Activated naive CD4-positive, alpha-beta T cell treated with anti-CD3 and anti-CD28 coated beads for 36 hours (primary cell): ENCODE measurements at regions not wholly inside any gene's neighbourhood (a gene's known extent, or its start where the extent isn't known, plus 50 kb on each side); places are given as distances from the start of the nearest gene placed in this dataset.
"Not testable (repeated sequence)": the region's sequence is repeated elsewhere in the genome, so short reads cannot be mapped to it uniquely, and the experiment has no call there.

Source experiments
- CTCF ChIA-PET: fragments of 350-600 bp; sonication (Branson Sonifier 250); formaldehyde crosslinking; loops from one replicate; lab custom pipeline; 2021; ENCODE audit warnings: antibody characterized with exemption; lab: Charles Lee
- DNase-seq: peaks from one replicate; pipeline ENCODE4 v3.0.0-alpha.2; 2020
- H3K27ac Mint-ChIP-seq: one replicate; pipeline ENCODE4 v1.8.0; 2021; ENCODE audit warnings: mild to moderate bottlenecking, mixed read lengths
- H3K27me3 Mint-ChIP-seq: one replicate; pipeline ENCODE4 v1.8.0; 2021; ENCODE audit warnings: low read depth, mixed read lengths
- H3K36me3 Mint-ChIP-seq: one replicate; pipeline ENCODE4 v1.8.0; 2021; ENCODE audit warnings: low read depth, mixed read lengths
- H3K4me1 Mint-ChIP-seq: one replicate; pipeline ENCODE4 v1.8.0; 2021; ENCODE audit warnings: low read depth, mixed read lengths
- H3K4me3 Mint-ChIP-seq: one replicate; pipeline ENCODE4 v1.8.0; 2021; ENCODE audit warnings: mild to moderate bottlenecking, moderate library complexity, mixed read lengths
- H3K9me3 Mint-ChIP-seq: one replicate; pipeline ENCODE4 v1.8.0; 2021; ENCODE audit warnings: mixed read lengths
- intact Hi-C: fragments of 100-400 bp; cut with micrococcal nuclease; formaldehyde crosslinking; loops from one replicate; pipeline ENCODE4 v1.15.1; 2023

- DNase-seq: no peak
- no peaks in the 10 kb centered on the region for H3K4me1 Mint-ChIP-seq
- peaks cover 11% of the 10 kb centered on the region for H3K9me3 Mint-ChIP-seq
- no peak overlapping the region for H3K4me3 Mint-ChIP-seq
- no peaks in the 10 kb centered on the region for H3K36me3 Mint-ChIP-seq
- intact Hi-C loops: no loop called here
- no peak overlapping the region for H3K27ac Mint-ChIP-seq
- CTCF ChIA-PET: no interaction called here
- no peaks in the 10 kb centered on the region for H3K27me3 Mint-ChIP-seq
Measured at GRCh38 chr5:20323323-20323722, 335.3 kb upstream of the CDH18 start.

GRCh38 chr5:20307391-20307790 lies 319.4 kb upstream of the CDH18 start:
- CTCF ChIA-PET: no interaction called here
- no peaks in the 10 kb centered on the region for H3K27me3 Mint-ChIP-seq
- H3K9me3 Mint-ChIP-seq: peaks cover 12% of the 10 kb centered on the region
- intact Hi-C loops: no loop called here
- no peak for DNase-seq
- no peaks in the 10 kb centered on the region for H3K4me1 Mint-ChIP-seq
- no peaks in the 10 kb centered on the region for H3K36me3 Mint-ChIP-seq
- no peak overlapping the region for H3K4me3 Mint-ChIP-seq
- H3K27ac Mint-ChIP-seq: no peak overlapping the region

- H3K4me3 Mint-ChIP-seq: no peak overlapping the region
- no peak overlapping the region for H3K27ac Mint-ChIP-seq
- no peaks in the 10 kb centered on the region for H3K4me1 Mint-ChIP-seq
- no peaks in the 10 kb centered on the region for H3K27me3 Mint-ChIP-seq
- CTCF ChIA-PET: no interaction called here
- peaks cover 6% of the 10 kb centered on the region for H3K9me3 Mint-ChIP-seq
- intact Hi-C loops: no loop called here
- DNase-seq: no peak
- no peaks in the 10 kb centered on the region for H3K36me3 Mint-ChIP-seq
Measured at GRCh38 chr5:20305463-20305862, 317.5 kb upstream of the CDH18 start.

GRCh38 chr5:20304570-20304969 lies 316.6 kb upstream of the CDH18 start:
- CTCF ChIA-PET, H3K27me3 Mint-ChIP-seq, H3K36me3 Mint-ChIP-seq, H3K27ac Mint-ChIP-seq, DNase-seq, intact Hi-C loops, H3K4me3 Mint-ChIP-seq, H3K9me3 Mint-ChIP-seq, H3K4me1 Mint-ChIP-seq: not testable (repeated sequence)

- no peak overlapping the region for H3K27ac Mint-ChIP-seq
- H3K4me1 Mint-ChIP-seq: no peaks in the 10 kb centered on the region
Measured at GRCh38 chr5:20300110-20300509, 312.1 kb upstream of the CDH18 start.

GRCh38 chr5:20294696-20295095 lies 306.7 kb upstream of the CDH18 start:
- no peak for DNase-seq
- CTCF ChIA-PET: no interaction called here
- no peaks in the 10 kb centered on the region for H3K36me3 Mint-ChIP-seq
- peaks cover 7% of the 10 kb centered on the region for H3K9me3 Mint-ChIP-seq
- intact Hi-C loops: no loop called here
- no peak overlapping the region for H3K4me3 Mint-ChIP-seq
- H3K4me1 Mint-ChIP-seq: no peaks in the 10 kb centered on the region
- H3K27me3 Mint-ChIP-seq: no peaks in the 10 kb centered on the region
- H3K27ac Mint-ChIP-seq: no peak overlapping the region

More at GRCh38 chr5:20300110-20300509, 312.1 kb upstream of the CDH18 start:
- no peaks in the 10 kb centered on the region for H3K36me3 Mint-ChIP-seq
- intact Hi-C loops: no loop called here
- CTCF ChIA-PET: interaction anchor here (0.6 kb wide), 1 partner anchor 849 kb away, joined by 3 read pairs; no protein-coding TSS in a partner anchor
- no peak for DNase-seq
- no peaks in the 10 kb centered on the region for H3K27me3 Mint-ChIP-seq
- peaks cover 9% of the 10 kb centered on the region for H3K9me3 Mint-ChIP-seq
- H3K4me3 Mint-ChIP-seq: no peak overlapping the region

- no peak for DNase-seq
- H3K36me3 Mint-ChIP-seq: no peaks in the 10 kb centered on the region
- CTCF ChIA-PET: no interaction called here
- no peaks in the 10 kb centered on the region for H3K4me1 Mint-ChIP-seq
- no peak overlapping the region for H3K27ac Mint-ChIP-seq
- no peaks in the 10 kb centered on the region for H3K9me3 Mint-ChIP-seq
- H3K27me3 Mint-ChIP-seq: no peaks in the 10 kb centered on the region
- intact Hi-C loops: no loop called here
- no peak overlapping the region for H3K4me3 Mint-ChIP-seq
Measured at GRCh38 chr5:20291766-20292165, 303.8 kb upstream of the CDH18 start.

GRCh38 chr5:20287640-20288039 lies 299.6 kb upstream of the CDH18 start:
- no peak for DNase-seq
- no peaks in the 10 kb centered on the region for H3K36me3 Mint-ChIP-seq
- no peak overlapping the region for H3K27ac Mint-ChIP-seq
- intact Hi-C loops: no loop called here
- H3K4me1 Mint-ChIP-seq: no peaks in the 10 kb centered on the region
- H3K9me3 Mint-ChIP-seq: peaks cover 5% of the 10 kb centered on the region
- H3K27me3 Mint-ChIP-seq: no peaks in the 10 kb centered on the region
- H3K4me3 Mint-ChIP-seq: no peak overlapping the region
- CTCF ChIA-PET: no interaction called here

- no peak overlapping the region for H3K27ac Mint-ChIP-seq
- H3K9me3 Mint-ChIP-seq: peaks cover 5% of the 10 kb centered on the region
- H3K27me3 Mint-ChIP-seq: no peaks in the 10 kb centered on the region
- DNase-seq: no peak
- CTCF ChIA-PET: no interaction called here
- H3K36me3 Mint-ChIP-seq: no peaks in the 10 kb centered on the region
- H3K4me1 Mint-ChIP-seq: no peaks in the 10 kb centered on the region
- H3K4me3 Mint-ChIP-seq: no peak overlapping the region
- intact Hi-C loops: no loop called here
Measured at GRCh38 chr5:20286512-20286911, 298.5 kb upstream of the CDH18 start.

GRCh38 chr5:20276959-20277263 lies 288.9 kb upstream of the CDH18 start:
- no peak overlapping the region for H3K4me3 Mint-ChIP-seq
- H3K27ac Mint-ChIP-seq: no peak overlapping the region
- H3K4me1 Mint-ChIP-seq: no peaks in the 10 kb centered on the region
- H3K36me3 Mint-ChIP-seq: no peaks in the 10 kb centered on the region
- intact Hi-C loops: no loop called here
- peaks cover 13% of the 10 kb centered on the region for H3K9me3 Mint-ChIP-seq
- no peaks in the 10 kb centered on the region for H3K27me3 Mint-ChIP-seq
- DNase-seq: no peak
- CTCF ChIA-PET: no interaction called here

GRCh38 chr5:20276061-20276958 lies 288.3 kb upstream of the CDH18 start:
- intact Hi-C loops: no loop called here
- CTCF ChIA-PET: no interaction called here

GRCh38 chr5:20266066-20266465 lies 278.1 kb upstream of the CDH18 start:
- peaks cover 4% of the 10 kb centered on the region for H3K9me3 Mint-ChIP-seq
- H3K36me3 Mint-ChIP-seq: no peaks in the 10 kb centered on the region
- no peak for DNase-seq
- intact Hi-C loops: no loop called here
- H3K4me1 Mint-ChIP-seq: no peaks in the 10 kb centered on the region
- H3K27ac Mint-ChIP-seq: no peak overlapping the region
- H3K27me3 Mint-ChIP-seq: no peaks in the 10 kb centered on the region
- CTCF ChIA-PET: no interaction called here
- no peak overlapping the region for H3K4me3 Mint-ChIP-seq

More at GRCh38 chr5:20276061-20276958, 288.3 kb upstream of the CDH18 start:
- Mint-ChIP-seq H3K4me3 (no peak overlapping the region), H3K9me3 (peaks cover 13% of the 10 kb centered on the region), H3K27ac (no peak overlapping the region), H3K4me1 (no peaks in the 10 kb centered on the region), H3K27me3 (no peaks in the 10 kb centered on the region), H3K36me3 (no peaks in the 10 kb centered on the region)
- DNase-seq: no peak

- intact Hi-C loops: no loop called here
- Mint-ChIP-seq H3K9me3 (peaks cover 2% of the 10 kb centered on the region), H3K27ac (no peak overlapping the region), H3K4me1 (no peaks in the 10 kb centered on the region), H3K36me3 (no peaks in the 10 kb centered on the region), H3K4me3 (no peak overlapping the region), H3K27me3 (no peaks in the 10 kb centered on the region)
- DNase-seq: no peak
- CTCF ChIA-PET: interaction anchor here (0.7 kb wide), 1 partner anchor 285 kb away, joined by 3 read pairs; no protein-coding TSS in a partner anchor
Measured at GRCh38 chr5:20262896-20263295, 274.9 kb upstream of the CDH18 start.
